ENCODE measurements at regions not wholly inside any gene's neighbourhood (a gene's known extent, or its start where the extent isn't known, plus 50 kb on each side); places are given as distances from the start of the nearest gene placed in this dataset.

DNA sequence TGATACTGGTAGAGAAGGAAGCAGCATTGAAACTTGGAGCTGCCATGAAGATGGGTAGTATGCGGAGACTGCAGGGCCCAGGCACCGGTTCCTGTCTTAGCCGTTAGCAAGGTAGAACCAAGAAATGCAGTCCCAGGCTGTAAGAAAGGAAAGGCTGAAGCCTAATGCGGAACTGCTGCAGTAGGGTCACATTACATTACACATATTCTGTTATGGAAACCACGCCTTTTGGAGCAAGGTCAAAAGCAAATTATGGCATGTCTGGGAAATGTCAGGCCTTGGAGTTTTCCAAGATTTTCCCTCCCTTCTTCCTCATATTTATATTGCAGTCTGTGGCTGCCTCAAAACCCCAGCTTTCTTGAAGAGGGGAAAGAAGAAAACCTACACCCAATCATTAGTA is 204.8 kb upstream of the RASGEF1B start:
- H3K9ac ChIP-seq (ENCODE audit: control insufficient read depth, insufficient read depth, low read length): no peak overlapping the region
- intact Hi-C loops (cut with micrococcal nuclease; ENCODE audit: unreplicated experiment) (no loop called here), in situ Hi-C loops (cut with MboI) (no loop called here)
- FAIRE-seq (no peak), ATAC-seq (no peak), DNase-seq (ENCODE audit: low read depth, low spot score) (no peak)
- no peaks in the 10 kb centered on the region for H3K9me3 ChIP-seq (replicated peaks; ENCODE audit: control insufficient read depth, insufficient read depth, low read length)
- H3K4me3 ChIP-seq: no peak overlapping the region
- SMC1A ChIA-PET (ENCODE audit: uncharacterized antibody, unreplicated experiment): no interaction called here
- RAD21 ChIA-PET (ENCODE audit: unreplicated experiment): no interaction called here
- no peaks in the 10 kb centered on the region for H3K79me2 ChIP-seq (ENCODE audit: control insufficient read depth, insufficient read depth, low read length)
- POLR2A ChIA-PET: no interaction called here
- H3K36me3 ChIP-seq (ENCODE audit: control insufficient read depth in 2 of 2, insufficient read depth in 2 of 2, low read length in 1 of 2): no peaks in the 10 kb centered on the region
- H3K4me1 ChIP-seq (ENCODE audit: control insufficient read depth, insufficient read depth, low read length): no peaks in the 10 kb centered on the region
- no peak overlapping the region for H3K4me2 ChIP-seq (ENCODE audit: control insufficient read depth, insufficient read depth)
- no TSS peak for BruUV-seq (replicated peaks)
- H4K20me1 ChIP-seq (ENCODE audit: control insufficient read depth, insufficient read depth): no peaks in the 10 kb centered on the region
- no peak overlapping the region for H2AFZ ChIP-seq (ENCODE audit: control insufficient read depth, low read depth, low read length)
- H3K27me3 ChIP-seq (replicated peaks in 1 of 2; ENCODE audit: control insufficient read depth in 2 of 2, insufficient read depth in 2 of 2, low read length in 1 of 2): no peaks in the 10 kb centered on the region
- CTCF ChIA-PET: no interaction called here
- H3K27ac ChIP-seq (ENCODE audit: control insufficient read depth, insufficient read depth): no peak overlapping the region
- WGBS (ENCODE audit: insufficient coverage, insufficient replicate concordance, low lambda C conversion rate, missing lambda C conversion rate): 59% methylated on average over 5 of the region's 5 CpGs
- TF ChIP-seq, protein P1, sequence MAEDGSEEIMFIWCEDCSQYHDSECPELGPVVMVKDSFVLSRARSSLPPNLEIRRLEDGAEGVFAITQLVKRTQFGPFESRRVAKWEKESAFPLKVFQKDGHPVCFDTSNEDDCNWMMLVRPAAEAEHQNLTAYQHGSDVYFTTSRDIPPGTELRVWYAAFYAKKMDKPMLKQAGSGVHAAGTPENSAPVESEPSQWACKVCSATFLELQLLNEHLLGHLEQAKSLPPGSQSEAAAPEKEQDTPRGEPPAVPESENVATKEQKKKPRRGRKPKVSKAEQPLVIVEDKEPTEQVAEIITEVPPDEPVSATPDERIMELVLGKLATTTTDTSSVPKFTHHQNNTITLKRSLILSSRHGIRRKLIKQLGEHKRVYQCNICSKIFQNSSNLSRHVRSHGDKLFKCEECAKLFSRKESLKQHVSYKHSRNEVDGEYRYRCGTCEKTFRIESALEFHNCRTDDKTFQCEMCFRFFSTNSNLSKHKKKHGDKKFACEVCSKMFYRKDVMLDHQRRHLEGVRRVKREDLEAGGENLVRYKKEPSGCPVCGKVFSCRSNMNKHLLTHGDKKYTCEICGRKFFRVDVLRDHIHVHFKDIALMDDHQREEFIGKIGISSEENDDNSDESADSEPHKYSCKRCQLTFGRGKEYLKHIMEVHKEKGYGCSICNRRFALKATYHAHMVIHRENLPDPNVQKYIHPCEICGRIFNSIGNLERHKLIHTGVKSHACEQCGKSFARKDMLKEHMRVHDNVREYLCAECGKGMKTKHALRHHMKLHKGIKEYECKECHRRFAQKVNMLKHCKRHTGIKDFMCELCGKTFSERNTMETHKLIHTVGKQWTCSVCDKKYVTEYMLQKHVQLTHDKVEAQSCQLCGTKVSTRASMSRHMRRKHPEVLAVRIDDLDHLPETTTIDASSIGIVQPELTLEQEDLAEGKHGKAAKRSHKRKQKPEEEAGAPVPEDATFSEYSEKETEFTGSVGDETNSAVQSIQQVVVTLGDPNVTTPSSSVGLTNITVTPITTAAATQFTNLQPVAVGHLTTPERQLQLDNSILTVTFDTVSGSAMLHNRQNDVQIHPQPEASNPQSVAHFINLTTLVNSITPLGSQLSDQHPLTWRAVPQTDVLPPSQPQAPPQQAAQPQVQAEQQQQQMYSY (CRISPR knock-in tag; IDR thresholded peaks at IDR 0.05): no peak
- TF ChIP-seq STAT1 (conservative IDR thresholded peaks at IDR 0.05) (no peak), IKZF1 (conservative IDR thresholded peaks at IDR 0.05) (no peak), HDAC6 (IDR thresholded peaks at IDR 0.05; ENCODE audit: unreplicated experiment) (no peak), SMAD1 (IDR thresholded peaks at IDR 0.05; ENCODE audit: low read depth, partially characterized antibody) (no peak), CHD2 (IDR thresholded peaks at IDR 0.05; ENCODE audit: borderline replicate concordance, low read depth, low read length) (no peak), ATF7 (IDR thresholded peaks at IDR 0.05; ENCODE audit: low read depth) (no peak), KAT2A (conservative IDR thresholded peaks at IDR 0.05; ENCODE audit: control insufficient read depth, low read depth, low read length) (no peak), HDGF (IDR thresholded peaks at IDR 0.05) (no peak), EGR1 (IDR thresholded peaks at IDR 0.05; ENCODE audit: borderline replicate concordance in 1 of 2, low read depth in 2 of 2, low read length in 2 of 2) (no peak), BMI1 (IDR thresholded peaks at IDR 0.05; ENCODE audit: borderline replicate concordance) (no peak)
- TF ChIP-seq, protein P2, sequence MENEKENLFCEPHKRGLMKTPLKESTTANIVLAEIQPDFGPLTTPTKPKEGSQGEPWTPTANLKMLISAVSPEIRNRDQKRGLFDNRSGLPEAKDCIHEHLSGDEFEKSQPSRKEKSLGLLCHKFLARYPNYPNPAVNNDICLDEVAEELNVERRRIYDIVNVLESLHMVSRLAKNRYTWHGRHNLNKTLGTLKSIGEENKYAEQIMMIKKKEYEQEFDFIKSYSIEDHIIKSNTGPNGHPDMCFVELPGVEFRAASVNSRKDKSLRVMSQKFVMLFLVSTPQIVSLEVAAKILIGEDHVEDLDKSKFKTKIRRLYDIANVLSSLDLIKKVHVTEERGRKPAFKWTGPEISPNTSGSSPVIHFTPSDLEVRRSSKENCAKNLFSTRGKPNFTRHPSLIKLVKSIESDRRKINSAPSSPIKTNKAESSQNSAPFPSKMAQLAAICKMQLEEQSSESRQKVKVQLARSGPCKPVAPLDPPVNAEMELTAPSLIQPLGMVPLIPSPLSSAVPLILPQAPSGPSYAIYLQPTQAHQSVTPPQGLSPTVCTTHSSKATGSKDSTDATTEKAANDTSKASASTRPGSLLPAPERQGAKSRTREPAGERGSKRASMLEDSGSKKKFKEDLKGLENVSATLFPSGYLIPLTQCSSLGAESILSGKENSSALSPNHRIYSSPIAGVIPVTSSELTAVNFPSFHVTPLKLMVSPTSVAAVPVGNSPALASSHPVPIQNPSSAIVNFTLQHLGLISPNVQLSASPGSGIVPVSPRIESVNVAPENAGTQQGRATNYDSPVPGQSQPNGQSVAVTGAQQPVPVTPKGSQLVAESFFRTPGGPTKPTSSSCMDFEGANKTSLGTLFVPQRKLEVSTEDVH (IDR thresholded peaks at IDR 0.05; ENCODE audit: low read depth, partially characterized antibody): no peak
- TF ChIP-seq, protein P3, sequence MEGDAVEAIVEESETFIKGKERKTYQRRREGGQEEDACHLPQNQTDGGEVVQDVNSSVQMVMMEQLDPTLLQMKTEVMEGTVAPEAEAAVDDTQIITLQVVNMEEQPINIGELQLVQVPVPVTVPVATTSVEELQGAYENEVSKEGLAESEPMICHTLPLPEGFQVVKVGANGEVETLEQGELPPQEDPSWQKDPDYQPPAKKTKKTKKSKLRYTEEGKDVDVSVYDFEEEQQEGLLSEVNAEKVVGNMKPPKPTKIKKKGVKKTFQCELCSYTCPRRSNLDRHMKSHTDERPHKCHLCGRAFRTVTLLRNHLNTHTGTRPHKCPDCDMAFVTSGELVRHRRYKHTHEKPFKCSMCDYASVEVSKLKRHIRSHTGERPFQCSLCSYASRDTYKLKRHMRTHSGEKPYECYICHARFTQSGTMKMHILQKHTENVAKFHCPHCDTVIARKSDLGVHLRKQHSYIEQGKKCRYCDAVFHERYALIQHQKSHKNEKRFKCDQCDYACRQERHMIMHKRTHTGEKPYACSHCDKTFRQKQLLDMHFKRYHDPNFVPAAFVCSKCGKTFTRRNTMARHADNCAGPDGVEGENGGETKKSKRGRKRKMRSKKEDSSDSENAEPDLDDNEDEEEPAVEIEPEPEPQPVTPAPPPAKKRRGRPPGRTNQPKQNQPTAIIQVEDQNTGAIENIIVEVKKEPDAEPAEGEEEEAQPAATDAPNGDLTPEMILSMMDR (IDR thresholded peaks at IDR 0.05 in 2 of 3, conservative IDR thresholded peaks at IDR 0.05 in 1 of 3; ENCODE audit: control insufficient read depth in 2 of 3, extremely low read depth in 1 of 3, insufficient read depth in 1 of 3, low read depth in 3 of 3, low read length in 3 of 3): no peak
- TF ChIP-seq, protein P4, sequence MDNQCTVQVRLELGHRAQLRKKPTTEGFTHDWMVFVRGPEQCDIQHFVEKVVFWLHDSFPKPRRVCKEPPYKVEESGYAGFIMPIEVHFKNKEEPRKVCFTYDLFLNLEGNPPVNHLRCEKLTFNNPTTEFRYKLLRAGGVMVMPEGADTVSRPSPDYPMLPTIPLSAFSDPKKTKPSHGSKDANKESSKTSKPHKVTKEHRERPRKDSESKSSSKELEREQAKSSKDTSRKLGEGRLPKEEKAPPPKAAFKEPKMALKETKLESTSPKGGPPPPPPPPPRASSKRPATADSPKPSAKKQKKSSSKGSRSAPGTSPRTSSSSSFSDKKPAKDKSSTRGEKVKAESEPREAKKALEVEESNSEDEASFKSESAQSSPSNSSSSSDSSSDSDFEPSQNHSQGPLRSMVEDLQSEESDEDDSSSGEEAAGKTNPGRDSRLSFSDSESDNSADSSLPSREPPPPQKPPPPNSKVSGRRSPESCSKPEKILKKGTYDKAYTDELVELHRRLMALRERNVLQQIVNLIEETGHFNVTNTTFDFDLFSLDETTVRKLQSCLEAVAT (IDR thresholded peaks at IDR 0.05): no peak

Data from GM12878 (cell line).